ENCODE measurements at regions not wholly inside any gene's neighbourhood (a gene's known extent, or its start where the extent isn't known, plus 50 kb on each side); places are given as distances from the start of the nearest gene placed in this dataset.

DNA sequence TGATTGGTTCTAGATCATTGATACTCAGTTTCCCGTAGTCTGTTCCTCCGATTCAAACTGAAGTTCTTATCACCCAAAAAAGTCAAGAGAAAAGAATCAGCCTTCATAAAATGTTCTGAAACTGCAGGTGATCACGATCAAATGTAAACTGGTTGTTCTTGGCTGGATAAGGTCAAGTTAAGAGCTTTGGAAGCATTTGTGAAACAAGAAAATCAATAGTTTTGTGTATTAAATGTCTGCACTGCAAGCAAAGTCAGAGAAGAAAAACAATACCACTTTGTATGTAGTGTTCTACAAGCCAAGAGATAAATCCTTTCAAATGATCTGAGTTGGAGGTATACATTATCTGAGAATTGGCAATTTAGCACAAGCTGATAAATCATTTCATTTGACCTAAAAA lies 710.3 kb downstream of the SORCS1 start (continued):
- TF ChIP-seq NANOG (IDR thresholded peaks at IDR 0.05; ENCODE audit: insufficient read depth, low read depth, low read length, poor library complexity, severe bottlenecking), result no peak
- TF ChIP-seq PHF8 (conservative IDR thresholded peaks at IDR 0.05; ENCODE audit: low read depth, low read length), result no peak
- no peak for TF ChIP-seq SUZ12 (IDR thresholded peaks at IDR 0.05; ENCODE audit: low read length)
- TF ChIP-seq, protein P1, sequence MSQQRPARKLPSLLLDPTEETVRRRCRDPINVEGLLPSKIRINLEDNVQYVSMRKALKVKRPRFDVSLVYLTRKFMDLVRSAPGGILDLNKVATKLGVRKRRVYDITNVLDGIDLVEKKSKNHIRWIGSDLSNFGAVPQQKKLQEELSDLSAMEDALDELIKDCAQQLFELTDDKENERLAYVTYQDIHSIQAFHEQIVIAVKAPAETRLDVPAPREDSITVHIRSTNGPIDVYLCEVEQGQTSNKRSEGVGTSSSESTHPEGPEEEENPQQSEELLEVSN (IDR thresholded peaks at IDR 0.05), result no peak
- TF ChIP-seq CTBP2 (IDR thresholded peaks at IDR 0.05; ENCODE audit: borderline replicate concordance, insufficient read depth, insufficient read length, low read length), result no peak
